Mesendoderm (in vitro differentiated cells): ENCODE measurements at regions not wholly inside any gene's neighbourhood (a gene's known extent, or its start where the extent isn't known, plus 50 kb on each side); places are given as distances from the start of the nearest gene placed in this dataset.

ENCODE experiments used
- DNase-seq: peaks from one replicate; pipeline ENCODE4 v3.0.0; 2013
- H2AK5ac ChIP-seq: 2 replicates; pipeline ENCODE4 v1.6.1; 2013; ENCODE audit warnings: low read length, inconsistent platforms
- H2BK120ac ChIP-seq: 2 replicates; pipeline ENCODE4 v1.6.1; 2013; ENCODE audit warnings: low read depth, mild to moderate bottlenecking, low read length, moderate library complexity, mixed read lengths
- H2BK15ac ChIP-seq: replicated peaks from 2 replicates; pipeline ENCODE4 v1.6.1; 2013; ENCODE audit warnings: low read depth, mild to moderate bottlenecking, moderate library complexity
- H2BK5ac ChIP-seq: 2 replicates; pipeline ENCODE4 v1.6.1; 2013; ENCODE audit warnings: low read length, inconsistent platforms
- H3K18ac ChIP-seq: 2 replicates; pipeline ENCODE4 v1.6.1; 2013; ENCODE audit warnings: mild to moderate bottlenecking, low read length, mixed read lengths
- H3K23ac ChIP-seq: one replicate; pipeline ENCODE4 v1.6.1; 2013; ENCODE audit warnings: low read length
- H3K27ac ChIP-seq: 2 replicates; pipeline ENCODE4 v1.5.1; 2013; ENCODE audit warnings: low read depth, mild to moderate bottlenecking, inconsistent platforms, low read length, moderate library complexity
- H3K27me3 ChIP-seq: 2 replicates; pipeline ENCODE4 v1.6.1; 2013; ENCODE audit warnings: low read length, control low read depth, mild to moderate bottlenecking, inconsistent platforms; ENCODE audit not compliant: insufficient read depth, poor library complexity
- H3K36me3 ChIP-seq: 2 replicates; pipeline ENCODE4 v1.6.1; 2013; ENCODE audit warnings: low read length, inconsistent platforms; ENCODE audit not compliant: control insufficient read depth, insufficient read depth
- H3K4ac ChIP-seq: one replicate; pipeline ENCODE4 v1.6.1; 2013; ENCODE audit warnings: low read depth, mild to moderate bottlenecking, low read length, moderate library complexity
- H3K4me1 ChIP-seq: 2 replicates; pipeline ENCODE4 v1.6.1; 2013; ENCODE audit warnings: low read depth, low read length, inconsistent platforms; ENCODE audit not compliant: control insufficient read depth
- H3K4me2 ChIP-seq: 2 replicates; pipeline ENCODE4 v1.6.1; 2013; ENCODE audit warnings: low read length
- H3K4me3 ChIP-seq: 2 replicates; pipeline ENCODE4 v1.5.1; 2013; ENCODE audit warnings: mild to moderate bottlenecking, low read length
- H3K56ac ChIP-seq: one replicate; pipeline ENCODE4 v1.6.1; 2013; ENCODE audit warnings: low read length
- H3K79me1 ChIP-seq: 2 replicates; pipeline ENCODE4 v1.6.1; 2013; ENCODE audit warnings: low read length, inconsistent platforms
- H3K79me2 ChIP-seq: 2 replicates; pipeline ENCODE4 v1.6.1; 2013; ENCODE audit warnings: mild to moderate bottlenecking, low read length; ENCODE audit not compliant: control insufficient read depth, insufficient read depth
- H3K9ac ChIP-seq: 2 replicates; pipeline ENCODE4 v1.6.1; 2013; ENCODE audit warnings: low read length, inconsistent platforms
- H4K5ac ChIP-seq: one replicate; pipeline ENCODE4 v1.6.1; 2013; ENCODE audit warnings: low read length
- H4K8ac ChIP-seq: one replicate; pipeline ENCODE4 v1.6.1; 2013; ENCODE audit warnings: low read depth, mild to moderate bottlenecking, control low read depth, low read length, moderate library complexity
- WGBS: extraction: QIAGEN DNeasy Blood & Tissue Kit; methylation state at CpG from one replicate; pipeline ENCODE4 v1.1.7; 2013; ENCODE audit warnings: low lambda C conversion rate, missing lambda C conversion rate; ENCODE audit not compliant: insufficient coverage; ENCODE audit errors: extremely low coverage; 5-methylcytosine and 5-hydroxymethylcytosine counted together

DNA sequence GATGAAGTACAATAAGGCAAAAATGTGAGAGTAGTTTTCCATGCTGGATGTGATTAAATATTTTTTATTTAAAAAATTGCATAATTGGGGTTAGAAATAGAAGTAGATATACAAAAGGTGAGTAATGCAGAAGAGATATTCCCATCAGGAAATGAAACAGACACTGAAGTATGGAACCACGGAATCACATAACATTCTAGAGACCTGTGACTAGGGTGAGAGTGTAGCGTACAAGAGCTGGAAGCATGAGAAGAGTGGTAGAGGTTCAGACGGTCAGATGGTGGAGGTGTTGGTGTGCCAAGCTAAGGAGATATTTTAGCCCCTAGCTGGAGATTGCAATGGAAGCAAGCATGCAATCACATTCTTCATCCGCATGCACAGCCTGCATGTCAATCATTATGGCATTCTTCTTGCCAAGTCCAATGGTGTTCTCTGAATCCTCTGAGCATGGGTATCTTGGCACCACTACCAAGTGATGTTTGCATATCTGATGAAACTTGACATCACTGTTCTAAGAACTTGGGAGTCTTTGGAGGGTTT is 587.8 kb downstream of the PSAT1 start:
- no CpG with 5 or more reads among the region's 4 CpGs for WGBS
- DNase-seq: no peak
- no peaks in the 10 kb centered on the region for H3K27me3 ChIP-seq
- H2BK5ac ChIP-seq: no peak overlapping the region
- H3K4me1 ChIP-seq: no peaks in the 10 kb centered on the region
- no peak overlapping the region for H3K4me2 ChIP-seq
- H3K4ac ChIP-seq: no peak overlapping the region
- no peak overlapping the region for H4K8ac ChIP-seq
- no peaks in the 10 kb centered on the region for H3K36me3 ChIP-seq
- H4K5ac ChIP-seq: no peak overlapping the region
- H2BK120ac ChIP-seq: no peak overlapping the region
- no peak overlapping the region for H3K4me3 ChIP-seq
- no peaks in the 10 kb centered on the region for H3K79me1 ChIP-seq
- no peak overlapping the region for H3K23ac ChIP-seq
- H2BK15ac ChIP-seq: no peak overlapping the region
- no peak overlapping the region for H3K9ac ChIP-seq
- no peak overlapping the region for H3K18ac ChIP-seq
- no peak overlapping the region for H3K27ac ChIP-seq
- H3K56ac ChIP-seq: no peak overlapping the region
- no peaks in the 10 kb centered on the region for H3K79me2 ChIP-seq
- H2AK5ac ChIP-seq: no peak overlapping the region

DNA sequence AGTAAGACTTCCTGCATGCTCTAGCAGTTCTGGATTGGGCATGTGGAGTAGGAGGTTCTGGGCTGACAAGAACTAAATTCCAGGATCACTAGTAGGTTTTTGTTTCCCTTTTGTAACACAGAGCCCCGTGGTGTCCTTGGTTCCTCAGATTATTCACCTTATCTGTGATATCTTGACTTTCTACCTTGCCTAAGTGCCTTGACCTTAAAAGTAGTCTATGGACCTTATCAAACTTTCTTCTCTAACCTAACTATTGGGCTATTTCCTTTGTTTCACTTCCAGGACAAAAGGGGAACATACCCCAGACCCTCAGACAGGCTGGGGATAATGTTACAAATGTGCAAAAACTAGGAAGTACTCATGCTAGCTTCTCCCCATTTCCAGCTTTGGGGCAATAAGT is 595.3 kb downstream of the PSAT1 start:
- Histone ChIP-seq H3K4me2 (no peak overlapping the region), H3K79me1 (no peaks in the 10 kb centered on the region), H4K8ac (no peak overlapping the region), H3K4me1 (no peaks in the 10 kb centered on the region), H3K18ac (no peak overlapping the region), H3K56ac (no peak overlapping the region), H3K79me2 (no peaks in the 10 kb centered on the region), H3K9ac (no peak overlapping the region), H3K36me3 (no peaks in the 10 kb centered on the region), H3K4me3 (no peak overlapping the region), H3K27ac (no peak overlapping the region), H3K23ac (no peak overlapping the region), H2BK15ac (no peak overlapping the region), H4K5ac (no peak overlapping the region), H2BK120ac (no peak overlapping the region), H2AK5ac (no peak overlapping the region), H3K4ac (no peak overlapping the region), H3K27me3 (no peaks in the 10 kb centered on the region), H2BK5ac (no peak overlapping the region)
- WGBS: no CpG with 5 or more reads among the region's 1 CpG
- DNase-seq: no peak

DNA sequence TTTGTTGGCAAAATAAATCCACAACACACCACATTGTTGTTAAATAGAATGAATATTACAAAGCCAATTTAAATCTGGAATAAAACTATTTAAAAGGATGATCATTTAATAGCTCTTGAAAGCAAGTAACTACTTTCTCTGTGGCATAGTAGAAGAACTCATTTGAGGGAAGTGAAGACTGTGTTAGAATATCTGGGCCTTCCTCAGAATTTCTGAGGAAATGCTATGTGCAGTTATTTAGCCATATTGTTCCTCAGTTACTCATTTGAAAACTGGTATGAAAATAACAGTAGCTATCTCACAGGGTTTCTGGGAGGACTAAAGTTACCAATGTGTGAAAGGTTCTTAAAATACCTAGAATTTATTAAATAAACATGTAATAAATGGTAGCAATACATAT is 595.8 kb downstream of the PSAT1 start:
- DNase-seq: no peak
- Histone ChIP-seq H2AK5ac (no peak overlapping the region), H2BK120ac (no peak overlapping the region)

DNA sequence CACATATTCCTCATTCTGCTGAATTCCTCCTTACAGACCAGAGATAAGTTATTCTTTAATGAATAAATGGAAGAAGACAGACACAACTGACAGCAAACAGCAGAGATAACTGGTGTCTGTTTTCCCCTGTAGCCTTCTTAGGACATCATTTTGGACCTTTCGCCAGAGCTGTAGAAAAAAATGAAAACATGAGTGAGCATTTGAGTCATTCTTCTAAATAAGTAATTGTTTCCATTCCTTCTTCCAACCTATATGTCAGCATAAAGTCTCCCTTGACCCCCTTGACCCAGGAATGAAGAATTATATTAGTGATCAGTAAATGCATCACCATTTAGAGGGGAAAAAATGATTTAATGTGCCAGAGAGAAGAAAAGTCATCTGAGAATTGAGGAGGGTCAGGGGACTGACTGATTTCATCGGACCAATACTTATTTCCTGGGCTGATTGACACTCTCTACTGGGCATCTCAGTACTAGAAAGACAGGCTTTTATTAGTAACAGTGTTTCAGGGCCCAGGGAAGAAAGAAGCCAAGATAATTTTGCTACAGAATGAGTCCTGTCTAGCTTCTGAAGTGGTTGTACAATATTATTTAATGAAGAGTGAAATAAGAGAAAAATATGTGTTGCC is 597.0 kb downstream of the PSAT1 start:
- no peak overlapping the region for H3K4me3 ChIP-seq
- no peak overlapping the region for H2AK5ac ChIP-seq
- no peak overlapping the region for H2BK120ac ChIP-seq
- no peak overlapping the region for H3K27ac ChIP-seq
- H3K4me1 ChIP-seq: no peaks in the 10 kb centered on the region
- H3K56ac ChIP-seq: no peak overlapping the region
- H4K8ac ChIP-seq: peak overlapping the region; percentile 28
- DNase-seq: no peak
- H3K27me3 ChIP-seq: no peaks in the 10 kb centered on the region
- no peak overlapping the region for H3K4ac ChIP-seq
- H3K9ac ChIP-seq: no peak overlapping the region
- no CpG with 5 or more reads among the region's 2 CpGs for WGBS
- no peak overlapping the region for H2BK5ac ChIP-seq
- H3K36me3 ChIP-seq: no peaks in the 10 kb centered on the region
- H3K79me1 ChIP-seq: no peaks in the 10 kb centered on the region
- no peak overlapping the region for H4K5ac ChIP-seq
- H3K4me2 ChIP-seq: no peak overlapping the region
- no peaks in the 10 kb centered on the region for H3K79me2 ChIP-seq
- H3K23ac ChIP-seq: no peak overlapping the region
- H3K18ac ChIP-seq: no peak overlapping the region
- H2BK15ac ChIP-seq: no peak overlapping the region

More for the DNA sequence above, 595.8 kb downstream of the PSAT1 start:
- H3K4me2 ChIP-seq: no peak overlapping the region
- H3K23ac ChIP-seq: no peak overlapping the region
- no peak overlapping the region for H3K9ac ChIP-seq
- no peaks in the 10 kb centered on the region for H3K36me3 ChIP-seq
- H3K56ac ChIP-seq: no peak overlapping the region
- H3K27ac ChIP-seq: no peak overlapping the region
- no peaks in the 10 kb centered on the region for H3K79me1 ChIP-seq
- H3K18ac ChIP-seq: no peak overlapping the region
- H3K27me3 ChIP-seq: no peaks in the 10 kb centered on the region
- no peak overlapping the region for H4K8ac ChIP-seq
- no peak overlapping the region for H3K4ac ChIP-seq
- no peak overlapping the region for H4K5ac ChIP-seq
- no peak overlapping the region for H2BK15ac ChIP-seq
- no peak overlapping the region for H3K4me3 ChIP-seq
- no peaks in the 10 kb centered on the region for H3K79me2 ChIP-seq
- no peaks in the 10 kb centered on the region for H3K4me1 ChIP-seq
- H2BK5ac ChIP-seq: no peak overlapping the region

DNA sequence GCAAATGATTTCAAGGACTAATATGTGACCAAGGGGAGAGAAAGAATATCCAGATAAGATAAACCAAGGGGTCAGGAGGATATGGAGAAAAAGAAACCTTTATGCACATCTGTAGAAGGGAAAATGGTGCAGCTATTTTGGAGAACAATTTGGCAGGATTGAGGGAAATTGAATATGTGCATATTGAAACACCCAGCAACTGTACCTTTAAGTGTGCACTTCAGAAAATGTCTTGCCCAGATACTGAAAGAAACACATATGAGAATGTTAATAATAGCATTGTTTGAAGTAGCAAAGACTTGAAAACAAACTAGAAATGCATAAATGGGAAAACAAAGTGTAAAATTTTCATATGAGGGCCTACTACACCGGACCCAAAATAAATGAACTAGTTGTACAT is 599.6 kb downstream of the PSAT1 start:
- Histone ChIP-seq H3K4ac (no peak overlapping the region), H3K4me3 (no peak overlapping the region), H2BK5ac (no peak overlapping the region), H3K23ac (no peak overlapping the region), H2BK15ac (no peak overlapping the region), H2AK5ac (no peak overlapping the region), H3K18ac (no peak overlapping the region), H3K4me2 (no peak overlapping the region), H3K79me1 (no peaks in the 10 kb centered on the region), H3K56ac (no peak overlapping the region), H3K27me3 (no peaks in the 10 kb centered on the region), H3K79me2 (no peaks in the 10 kb centered on the region), H3K27ac (no peak overlapping the region), H4K8ac (no peak overlapping the region), H4K5ac (no peak overlapping the region), H2BK120ac (no peak overlapping the region), H3K4me1 (no peaks in the 10 kb centered on the region), H3K9ac (no peak overlapping the region), H3K36me3 (no peaks in the 10 kb centered on the region)
- DNase-seq: no peak
- WGBS: no CpG with 5 or more reads among the region's 1 CpG

DNA sequence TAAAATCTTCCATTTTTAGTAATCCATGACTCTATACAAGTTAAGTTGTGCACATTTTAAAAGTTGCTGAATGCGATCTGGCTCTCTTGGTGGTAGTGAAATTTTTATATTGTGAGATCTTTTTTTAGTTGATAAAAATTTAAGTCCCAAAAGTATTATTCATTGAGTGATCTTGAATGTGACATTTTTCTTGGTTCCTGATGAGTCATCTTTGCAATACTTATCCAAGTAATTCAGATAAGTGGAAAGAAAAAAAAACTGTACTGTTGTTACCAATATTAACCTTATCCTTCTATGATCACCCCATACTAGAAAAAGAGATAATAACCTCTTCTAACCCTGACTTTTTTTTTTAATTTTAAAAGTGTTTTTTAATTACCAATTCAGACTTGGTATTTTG is 601.3 kb downstream of the PSAT1 start:
- WGBS: no CpG with 5 or more reads among the region's 1 CpG
- Histone ChIP-seq H4K8ac (no peak overlapping the region), H3K18ac (no peak overlapping the region), H3K4me1 (no peaks in the 10 kb centered on the region), H3K79me2 (no peaks in the 10 kb centered on the region), H3K23ac (no peak overlapping the region), H3K27me3 (no peaks in the 10 kb centered on the region), H3K4me2 (no peak overlapping the region), H3K79me1 (no peaks in the 10 kb centered on the region), H2BK15ac (no peak overlapping the region), H4K5ac (no peak overlapping the region), H2BK5ac (no peak overlapping the region), H3K4ac (no peak overlapping the region), H2BK120ac (no peak overlapping the region), H3K56ac (no peak overlapping the region), H3K4me3 (no peak overlapping the region), H3K27ac (no peak overlapping the region), H2AK5ac (no peak overlapping the region), H3K36me3 (no peaks in the 10 kb centered on the region), H3K9ac (no peak overlapping the region)
- no peak for DNase-seq
